ENCODE measurements at regions not wholly inside any gene's neighbourhood (a gene's known extent, or its start where the extent isn't known, plus 50 kb on each side); places are given as distances from the start of the nearest gene placed in this dataset.

- Histone ChIP-seq H3K9me3 (ENCODE audit: control insufficient read depth, insufficient read depth, low read length) (peaks cover 7% of the 10 kb centered on the region), H3K4me1 (ENCODE audit: control insufficient read depth, insufficient read depth, low read length) (no peaks in the 10 kb centered on the region), H3K4me3 (ENCODE audit: low read length) (no peak overlapping the region), H3K27ac (ENCODE audit: low read length) (no peak overlapping the region), H3K36me3 (ENCODE audit: control insufficient read depth, insufficient read depth, low read length) (no peaks in the 10 kb centered on the region), H3K27me3 (ENCODE audit: control insufficient read depth, insufficient read depth, low read length) (no peaks in the 10 kb centered on the region)
- DNase-seq, result no peak
- intact Hi-C loops (cut with micrococcal nuclease), result no loop called here
- Mint-ChIP-seq H3K27ac (no peak overlapping the region), H3K4me1 (no peaks in the 10 kb centered on the region), H3K9me3 (peaks cover 3 to 8% of the 10 kb centered on the region in 2 donors), H3K27me3 (ENCODE audit: low read depth in 2 of 2) (peaks cover 8 to 26% of the 10 kb centered on the region in 2 donors), H3K36me3 (peaks cover 9% of the 10 kb centered on the region), H3K4me3 (no peak overlapping the region)
- WGBS (ENCODE audit: insufficient coverage), result 75% methylated on average over 3 of the region's 3 CpGs
- no peak for ATAC-seq
- TF ChIP-seq CTCF (IDR thresholded peaks at IDR 0.05), result no peak
Measured at GRCh38 chr3:53944028-53944427, 52.4 kb upstream of the SELENOK start.

GRCh38 chr3:53941950-53942349 lies 50.3 kb upstream of the SELENOK start:
- WGBS (ENCODE audit: insufficient coverage), result 54% methylated on average over 3 of the region's 5 CpGs
- Mint-ChIP-seq H3K4me1 (no peaks in the 10 kb centered on the region), H3K4me3 (no peak overlapping the region), H3K9me3 (peaks cover 3 to 8% of the 10 kb centered on the region in 2 donors), H3K36me3 (peaks cover 9% of the 10 kb centered on the region), H3K27ac (no peak overlapping the region), H3K27me3 (ENCODE audit: low read depth in 2 of 2) (peaks cover 8 to 29% of the 10 kb centered on the region in 2 donors)
- Histone ChIP-seq H3K27me3 (ENCODE audit: control insufficient read depth, insufficient read depth, low read length) (no peaks in the 10 kb centered on the region), H3K4me3 (ENCODE audit: low read length) (no peak overlapping the region), H3K36me3 (ENCODE audit: control insufficient read depth, insufficient read depth, low read length) (no peaks in the 10 kb centered on the region), H3K9me3 (ENCODE audit: control insufficient read depth, insufficient read depth, low read length) (peaks cover 5% of the 10 kb centered on the region), H3K4me1 (ENCODE audit: control insufficient read depth, insufficient read depth, low read length) (no peaks in the 10 kb centered on the region), H3K27ac (ENCODE audit: low read length) (no peak overlapping the region)
- DNase-seq (no peak), ATAC-seq (no peak)
- no peak for TF ChIP-seq CTCF (IDR thresholded peaks at IDR 0.05)
- intact Hi-C loops (cut with micrococcal nuclease), result no loop called here

All from natural killer cell (primary cell).